H1 (cell line): ENCODE measurements at regions not wholly inside any gene's neighbourhood (a gene's known extent, or its start where the extent isn't known, plus 50 kb on each side); places are given as distances from the start of the nearest gene placed in this dataset.

Experiments used
- BRCA1 ChIP-seq: IDR thresholded peaks from 2 replicates; pipeline ENCODE4 v1.6.1; 2012; ENCODE audit warnings: low read depth, low read length, improper control_type of control experiment
- KDM4A ChIP-seq: IDR thresholded peaks from one replicate; pipeline ENCODE4 v1.7.1; 2012; ENCODE audit warnings: low read depth, mild to moderate bottlenecking, moderate library complexity, low read length, inconsistent platforms; ENCODE audit not compliant: severe bottlenecking
- ZNF274 ChIP-seq: IDR thresholded peaks from 2 replicates; pipeline ENCODE4 v1.7.0; 2012; ENCODE audit warnings: low read length, borderline replicate concordance; ENCODE audit errors: extremely low read depth

GRCh38 chr2:81786811-81787210, 1482.3 kb upstream of the LRRTM1 start (continued):
- TF ChIP-seq KDM4A = no peak
- TF ChIP-seq ZNF274 = no peak
- no peak for TF ChIP-seq BRCA1
